Stimulated activated CD4-positive, alpha-beta T cell treated with anti-CD3 and anti-CD28 coated beads, Interleukin-1b, Interleukin-23, amount 100 ng/mL, for 4 hours (primary cell): ENCODE measurements at regions not wholly inside any gene's neighbourhood (a gene's known extent, or its start where the extent isn't known, plus 50 kb on each side); places are given as distances from the start of the nearest gene placed in this dataset.

Experiments used
- DNase-seq, 2 donors: peaks; one replicate each; pipeline ENCODE4 v3.0.0-alpha.2; 2020; ENCODE audit warnings: low read depth in 2 of 2

GRCh38 chr9:7240569-7241311 is 483.0 kb downstream of the KDM4C start:
- DNase-seq: no peak

GRCh38 chr9:7239708-7240107 is 481.9 kb downstream of the KDM4C start:
- no peak for DNase-seq

GRCh38 chr9:7238247-7238637 is 480.5 kb downstream of the KDM4C start:
- DNase-seq: no peak

- DNase-seq: no peak
These were observed 479.9 kb downstream of the KDM4C start for GRCh38 chr9:7237473-7238246.

- no peak for DNase-seq
These were observed 478.4 kb downstream of the KDM4C start for GRCh38 chr9:7236186-7236585.

GRCh38 chr9:7234144-7234543 is 476.4 kb downstream of the KDM4C start:
- DNase-seq: no peak

- no peak for DNase-seq
These were observed 471.8 kb downstream of the KDM4C start for GRCh38 chr9:7229571-7229970.

- DNase-seq: no peak
These were observed 471.0 kb downstream of the KDM4C start for GRCh38 chr9:7228726-7229125.

- no peak for DNase-seq
These were observed 470.2 kb downstream of the KDM4C start for GRCh38 chr9:7227951-7228350.

- DNase-seq: no peak
These were observed 468.4 kb downstream of the KDM4C start for GRCh38 chr9:7226007-7226640.
